H54 (cell line): ENCODE measurements at regions not wholly inside any gene's neighbourhood (a gene's known extent, or its start where the extent isn't known, plus 50 kb on each side); places are given as distances from the start of the nearest gene placed in this dataset.

Experiments
- DNase-seq: peaks from one replicate; pipeline ENCODE4 v3.0.0; 2011; ENCODE audit warnings: low spot score, mixed read lengths; ENCODE audit not compliant: insufficient read length
- FAIRE-seq: peaks from 3 replicates; lab custom pipeline; 2011; peaks lifted over from hg19 to GRCh38; lab: Jason Lieb, UNC
- POLR2A ChIP-seq: IDR thresholded peaks from 2 replicates; pipeline ENCODE4 v1.6.1; 2011; ENCODE audit warnings: low read depth, mild to moderate bottlenecking, low read length

GRCh38 chr13:40446365-40446764 is 220.1 kb downstream of the FOXO1 start:
- FAIRE-seq (no peak), DNase-seq (no peak)
- TF ChIP-seq POLR2A = no peak

- no peak for FAIRE-seq
- DNase-seq = no peak
- TF ChIP-seq POLR2A = no peak
Observed at GRCh38 chr13:40447857-40448256, 218.6 kb downstream of the FOXO1 start.

- TF ChIP-seq POLR2A = no peak
- FAIRE-seq (no peak), DNase-seq (no peak)
Observed at GRCh38 chr13:40452038-40452666, 214.3 kb downstream of the FOXO1 start.

GRCh38 chr13:40452741-40453334 is 213.6 kb downstream of the FOXO1 start:
- TF ChIP-seq POLR2A = no peak
- FAIRE-seq (no peak), DNase-seq (no peak)

GRCh38 chr13:40453351-40454021 is 213.0 kb downstream of the FOXO1 start:
- FAIRE-seq = no peak
- TF ChIP-seq POLR2A = no peak
- no peak for DNase-seq

GRCh38 chr13:40456397-40456953 is 210.0 kb downstream of the FOXO1 start:
- DNase-seq = no peak
- TF ChIP-seq POLR2A = no peak
- FAIRE-seq = no peak

GRCh38 chr13:40456979-40457553 is 209.4 kb downstream of the FOXO1 start:
- DNase-seq = no peak
- no peak for FAIRE-seq
- no peak for TF ChIP-seq POLR2A

- FAIRE-seq = no peak
- DNase-seq = no peak
- no peak for TF ChIP-seq POLR2A
Observed at GRCh38 chr13:40457929-40458719, 208.3 kb downstream of the FOXO1 start.

GRCh38 chr13:40458720-40458990 is 207.8 kb downstream of the FOXO1 start:
- no peak for TF ChIP-seq POLR2A
- no peak for DNase-seq
- FAIRE-seq = no peak

- no peak for TF ChIP-seq POLR2A
- FAIRE-seq (no peak), DNase-seq (no peak)
Observed at GRCh38 chr13:40460116-40460515, 206.3 kb downstream of the FOXO1 start.

- TF ChIP-seq POLR2A = no peak
- DNase-seq = no peak
- no peak for FAIRE-seq
Observed at GRCh38 chr13:40464337-40465014, 202.0 kb downstream of the FOXO1 start.

- DNase-seq (no peak), FAIRE-seq (no peak)
- no peak for TF ChIP-seq POLR2A
Observed at GRCh38 chr13:40465015-40465390, 201.4 kb downstream of the FOXO1 start.

- DNase-seq (no peak), FAIRE-seq (no peak)
- no peak for TF ChIP-seq POLR2A
Observed at GRCh38 chr13:40466272-40466671, 200.2 kb downstream of the FOXO1 start.

- FAIRE-seq (no peak), DNase-seq (no peak)
- TF ChIP-seq POLR2A = no peak
Observed at GRCh38 chr13:40468227-40468838, 198.1 kb downstream of the FOXO1 start.
